ENCODE measurements at regions not wholly inside any gene's neighbourhood (a gene's known extent, or its start where the extent isn't known, plus 50 kb on each side); places are given as distances from the start of the nearest gene placed in this dataset.

GRCh38 chr14:65281991-65282895 is 130.3 kb upstream of the FUT8 start:
- DNase-seq (ENCODE audit: low spot score) = no peak

- no peak for DNase-seq (ENCODE audit: low spot score)
Observed at GRCh38 chr14:65282896-65283253, 129.7 kb upstream of the FUT8 start.

- peak; percentile 66 for DNase-seq (ENCODE audit: low spot score)
Observed at GRCh38 chr14:65286443-65286842, 126.1 kb upstream of the FUT8 start.

- peak; percentile 85 for DNase-seq (ENCODE audit: low spot score)
Observed at GRCh38 chr14:65287264-65288131, 125.0 kb upstream of the FUT8 start.

GRCh38 chr14:65290830-65291229 is 121.7 kb upstream of the FUT8 start:
- DNase-seq (ENCODE audit: low spot score) = peak; percentile 83

- DNase-seq (ENCODE audit: low spot score) = no peak
Observed at GRCh38 chr14:65291531-65291930, 121.0 kb upstream of the FUT8 start.

- DNase-seq (ENCODE audit: low spot score) = no peak
Observed at GRCh38 chr14:65294816-65295215, 117.7 kb upstream of the FUT8 start.

DNA sequence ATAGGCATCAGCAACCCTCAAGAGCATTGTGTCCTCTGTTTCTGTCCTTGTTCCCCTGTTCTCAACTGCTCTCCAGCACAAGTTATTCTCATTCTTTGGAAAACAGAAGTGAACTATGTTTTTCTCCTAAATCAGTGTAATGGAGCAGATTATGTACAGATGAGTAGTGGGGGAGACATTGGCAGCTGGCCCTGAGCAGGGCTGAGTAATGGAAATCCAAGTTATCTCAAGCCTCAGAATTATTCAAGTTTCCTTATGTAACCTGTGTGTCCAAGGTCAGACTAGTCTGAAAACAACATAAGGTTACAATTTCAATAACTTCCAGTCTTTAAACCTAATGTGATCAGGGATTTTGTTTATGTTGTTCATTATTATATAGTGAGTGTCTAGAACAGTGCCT is 116.1 kb upstream of the FUT8 start:
- no peak for DNase-seq (ENCODE audit: low spot score)

DNA sequence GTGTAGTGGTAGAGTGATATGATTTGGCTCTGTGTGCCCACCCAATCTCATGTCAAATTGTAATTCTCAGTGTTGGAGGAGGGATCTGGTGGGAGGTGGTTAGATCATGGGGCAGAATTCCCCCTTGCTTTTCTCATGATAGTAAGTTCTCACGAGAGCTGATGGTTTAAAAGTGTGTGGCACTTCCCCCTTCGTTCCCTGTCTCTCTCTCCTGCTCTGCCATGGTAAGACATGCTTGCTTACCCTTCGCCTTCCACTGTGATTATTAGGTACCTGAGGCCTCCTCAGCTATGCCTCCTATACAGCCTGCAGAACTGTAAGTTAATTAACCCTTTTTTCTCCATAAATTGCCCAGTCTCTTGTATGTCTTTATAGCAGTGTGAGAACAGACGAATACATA is 115.7 kb upstream of the FUT8 start:
- no peak for DNase-seq (ENCODE audit: low spot score)

DNA sequence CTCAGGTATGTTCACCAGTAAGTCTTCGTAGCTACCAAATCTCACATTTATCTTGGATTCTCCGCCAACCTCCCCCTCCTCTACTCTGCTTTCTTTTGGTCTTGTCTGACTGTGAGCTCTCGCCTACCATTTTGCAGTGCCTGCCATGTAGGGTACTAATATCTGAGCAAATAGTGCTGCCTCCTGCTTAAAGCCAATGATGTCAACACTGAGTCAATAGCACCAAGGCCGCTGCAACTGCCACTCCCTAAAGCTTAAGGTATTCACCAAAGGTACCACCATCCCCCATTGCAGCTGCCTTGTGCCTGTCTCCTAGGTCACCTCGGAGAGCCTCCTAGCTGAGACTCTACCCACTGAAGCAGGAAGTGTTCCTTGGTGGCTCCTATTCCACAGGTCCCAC is 114.8 kb upstream of the FUT8 start:
- no peak for DNase-seq (ENCODE audit: low spot score)

GRCh38 chr14:65299826-65300225 is 112.7 kb upstream of the FUT8 start:
- no peak for DNase-seq (ENCODE audit: low spot score)

GRCh38 chr14:65301862-65302539 is 110.5 kb upstream of the FUT8 start:
- peak; percentile 72 for DNase-seq (ENCODE audit: low spot score)

DNA sequence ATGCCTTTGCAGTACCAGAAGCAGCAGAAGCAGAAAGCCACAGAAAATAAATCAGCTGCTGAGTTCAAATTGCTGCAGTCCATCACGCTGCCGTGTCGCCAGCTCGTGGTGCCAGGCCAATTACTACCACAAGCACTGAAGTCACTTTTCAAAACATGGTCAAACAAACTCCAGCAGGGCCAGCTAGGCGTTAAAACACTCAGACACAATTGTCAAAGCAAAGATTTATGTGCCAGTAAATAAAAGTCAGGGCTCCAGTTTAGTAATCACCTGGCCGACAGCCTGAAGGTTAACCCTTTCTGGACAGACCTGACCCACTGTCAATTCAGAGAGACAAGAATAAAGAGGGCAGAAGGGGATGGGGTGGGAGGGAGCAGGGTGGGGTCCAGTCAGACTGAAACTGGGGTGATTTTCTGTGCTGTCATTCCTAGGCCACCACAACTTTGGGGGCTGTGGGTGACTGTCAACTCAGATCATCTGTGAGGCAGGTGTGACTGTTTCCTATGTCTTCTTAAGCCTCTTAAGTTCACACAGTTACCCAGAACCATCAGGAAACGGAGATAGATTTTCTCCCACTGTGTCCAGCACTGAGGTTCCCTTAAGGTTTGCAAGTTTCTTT is 109.8 kb upstream of the FUT8 start:
- DNase-seq (ENCODE audit: low spot score) = peak; percentile 91

- DNase-seq (ENCODE audit: low spot score) = peak; percentile 67
Observed at GRCh38 chr14:65303190-65303898, 109.2 kb upstream of the FUT8 start.

- no peak for DNase-seq (ENCODE audit: low spot score)
Observed at GRCh38 chr14:65303899-65304222, 108.7 kb upstream of the FUT8 start.

- DNase-seq (ENCODE audit: low spot score) = no peak
Observed at GRCh38 chr14:65304239-65304638, 108.3 kb upstream of the FUT8 start.

- no peak for DNase-seq (ENCODE audit: low spot score)
Observed at GRCh38 chr14:65304963-65305362, 107.6 kb upstream of the FUT8 start.

DNA sequence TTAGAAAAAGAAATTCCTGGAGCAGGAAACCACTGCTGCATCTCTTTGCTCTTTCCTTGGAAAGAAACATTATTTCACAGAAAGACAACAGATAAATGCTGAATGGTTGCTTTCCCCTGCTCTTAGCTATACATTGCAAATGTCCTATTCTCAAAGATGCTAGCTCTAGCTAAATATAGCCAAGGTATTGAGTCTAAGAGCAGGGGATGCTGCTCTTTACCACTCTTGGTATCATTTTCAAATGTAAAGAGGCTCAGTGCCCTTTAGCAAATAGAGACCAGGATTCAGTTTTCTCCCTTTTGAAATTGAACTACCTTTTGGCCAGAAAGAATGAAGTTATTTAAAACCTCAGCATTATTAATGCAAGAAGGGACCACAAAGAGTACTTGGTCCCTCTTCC is 104.0 kb upstream of the FUT8 start:
- no peak for DNase-seq (ENCODE audit: low spot score)

GRCh38 chr14:65310568-65310967 is 102.0 kb upstream of the FUT8 start:
- DNase-seq (ENCODE audit: low spot score) = no peak

- DNase-seq (ENCODE audit: low spot score) = no peak
Observed at GRCh38 chr14:65312859-65313258, 99.7 kb upstream of the FUT8 start.

DNA sequence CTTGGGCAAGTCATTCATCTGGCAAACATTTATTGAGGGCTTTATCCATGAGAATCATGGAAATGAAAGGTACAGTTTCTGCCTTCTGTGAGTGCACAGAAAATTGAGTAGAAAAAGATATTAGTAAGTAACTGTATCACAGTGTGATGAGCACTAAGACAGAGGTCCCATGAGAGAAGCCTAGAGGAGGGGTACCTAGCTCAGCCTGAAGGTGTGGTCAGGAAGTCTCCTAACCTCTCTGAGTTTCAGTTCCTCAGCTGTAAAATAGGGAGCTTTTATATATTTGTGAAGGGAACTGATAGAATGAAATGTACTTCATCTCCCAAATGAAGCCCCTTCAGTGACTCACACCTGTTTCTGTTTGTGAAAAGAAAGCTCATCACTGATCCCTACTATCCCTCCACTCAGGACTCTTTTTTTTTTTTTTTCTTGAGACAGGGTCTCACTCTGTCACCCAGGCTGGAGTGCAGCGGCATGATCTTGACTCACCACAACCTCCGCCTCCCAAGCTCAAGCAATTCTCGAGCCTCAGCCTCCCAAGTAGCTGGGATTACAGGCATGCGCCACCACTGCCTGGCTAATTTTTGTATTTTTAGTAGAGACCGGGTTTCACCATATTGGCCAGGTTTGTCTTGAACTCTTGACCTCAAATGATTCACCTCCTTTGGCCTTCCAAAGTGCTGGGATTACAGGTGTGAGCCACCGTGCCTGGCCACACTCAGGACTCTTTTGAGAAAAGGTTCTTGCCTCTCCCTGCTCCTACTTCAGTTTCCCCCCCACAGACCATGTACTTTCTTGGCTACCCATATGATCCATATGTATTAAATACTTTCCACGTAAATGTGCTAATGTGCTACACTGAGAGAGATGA is 93.7 kb upstream of the FUT8 start:
- DNase-seq (ENCODE audit: low spot score) = no peak

Data from activated CD4-positive, alpha-beta T cell treated with anti-CD3 and anti-CD28 coated beads, Interleukin-2, Interleukin-4, amounts not matched to agents 100 ng/mL and 50 ng/mL, durations not matched to agents 16 hours and 8 hours (primary cell).